Tibial artery (tissue), 4 donors: ENCODE measurements at regions not wholly inside any gene's neighbourhood (a gene's known extent, or its start where the extent isn't known, plus 50 kb on each side); places are given as distances from the start of the nearest gene placed in this dataset.

Source experiments
- DNase-seq, 2 donors: peaks; one replicate each; pipeline ENCODE4 v3.0.0-alpha.2; 2019
- H3K27ac ChIP-seq, 2 donors: fragments of 200-600 bp; sonication (generic) in 1 of 2; 1 replicate in 1 of 2; 2 replicates in 1 of 2; pipeline ENCODE4 v1.5.1; 2018 to 2019; ENCODE audit warnings: mild to moderate bottlenecking in 1 of 2
- H3K27me3 ChIP-seq, 2 donors: fragments of 200-600 bp; sonication (generic) in 1 of 2; one replicate each; pipeline versions ENCODE4 v1.5.1 to v1.6.0; 2016 to 2019
- H3K36me3 ChIP-seq, 3 donors: fragments of 200-600 bp; sonication (generic) in 2 of 3; one replicate each; pipeline ENCODE4 v1.5.1; 2016 to 2019; ENCODE audit warnings: mild to moderate bottlenecking in 2 of 3
- H3K4me1 ChIP-seq, 4 donors: fragments of 200-600 bp; sonication (generic) in 2 of 4; 1 replicate in 3 of 4; 2 replicates in 1 of 4; pipeline ENCODE4 v1.5.1; 2016 to 2019
- H3K4me3 ChIP-seq, 2 donors: fragments of 200-600 bp; sonication (generic) in 1 of 2; 1 replicate in 1 of 2; 2 replicates in 1 of 2; pipeline ENCODE4 v1.5.1; 2018 to 2019; ENCODE audit warnings: mild to moderate bottlenecking in 2 of 2
- H3K9me3 ChIP-seq, 3 donors: fragments of 200-600 bp; sonication (generic) in 1 of 3; one replicate each; pipeline ENCODE4 v1.5.1; 2016 to 2019
- CTCF ChIP-seq, 2 experiments: fragments of 200-600 bp in 1 of 2; fragments of 450-650 bp in 1 of 2; IDR thresholded peaks; one replicate each; pipeline ENCODE4 v1.5.1; 2017 to 2019; ENCODE audit warnings: antibody characterized with exemption in 2 of 2, mild to moderate bottlenecking in 1 of 2, moderate library complexity in 1 of 2
- intact Hi-C: fragments of 100-400 bp; cut with DNase I; formaldehyde crosslinking; loops from one replicate; pipeline ENCODE4 v1.15.0; 2023; ENCODE audit warnings: low total_unique reads

GRCh38 chr12:127257366-127257935 lies 1009.5 kb upstream of the TMEM132C start:
- H3K27ac ChIP-seq = no peak overlapping the region
- no peak overlapping the region for H3K4me3 ChIP-seq
- H3K9me3 ChIP-seq = no peaks in the 10 kb centered on the region
- no peaks in the 10 kb centered on the region for H3K4me1 ChIP-seq
- H3K36me3 ChIP-seq = no peaks in the 10 kb centered on the region
- no peaks in the 10 kb centered on the region for H3K27me3 ChIP-seq
- intact Hi-C loops = no loop called here
- no peak for DNase-seq
- TF ChIP-seq CTCF (IDR thresholded peaks at IDR 0.05) = no peak

GRCh38 chr12:127260531-127260930 lies 1006.4 kb upstream of the TMEM132C start:
- Histone ChIP-seq H3K4me3 (no peak overlapping the region), H3K4me1 (no peaks in the 10 kb centered on the region)
- TF ChIP-seq CTCF (IDR thresholded peaks at IDR 0.05) = no peak

GRCh38 chr12:127260999-127261398 lies 1006.0 kb upstream of the TMEM132C start:
- H3K9me3 ChIP-seq = no peaks in the 10 kb centered on the region
- intact Hi-C loops = no loop called here
- no peak overlapping the region for H3K27ac ChIP-seq
- no peaks in the 10 kb centered on the region for H3K27me3 ChIP-seq
- no peak for TF ChIP-seq CTCF (IDR thresholded peaks at IDR 0.05)
- DNase-seq = no peak
- H3K36me3 ChIP-seq = no peaks in the 10 kb centered on the region
- H3K4me1 ChIP-seq = no peaks in the 10 kb centered on the region
- H3K4me3 ChIP-seq = no peak overlapping the region

More at GRCh38 chr12:127260531-127260930, 1006.4 kb upstream of the TMEM132C start:
- H3K9me3 ChIP-seq = no peaks in the 10 kb centered on the region
- no peak overlapping the region for H3K27ac ChIP-seq
- intact Hi-C loops = no loop called here
- H3K27me3 ChIP-seq = no peaks in the 10 kb centered on the region
- no peak for DNase-seq
- no peaks in the 10 kb centered on the region for H3K36me3 ChIP-seq

GRCh38 chr12:127262615-127263014 lies 1004.4 kb upstream of the TMEM132C start:
- Histone ChIP-seq H3K9me3 (no peaks in the 10 kb centered on the region), H3K4me1 (no peaks in the 10 kb centered on the region), H3K27ac (no peak overlapping the region), H3K36me3 (no peaks in the 10 kb centered on the region), H3K4me3 (no peak overlapping the region), H3K27me3 (no peaks in the 10 kb centered on the region)
- no peak for TF ChIP-seq CTCF (IDR thresholded peaks at IDR 0.05)
- intact Hi-C loops = no loop called here
- DNase-seq = no peak

GRCh38 chr12:127263621-127264020 lies 1003.3 kb upstream of the TMEM132C start:
- TF ChIP-seq CTCF (IDR thresholded peaks at IDR 0.05) = no peak
- H3K4me3 ChIP-seq = no peak overlapping the region
- DNase-seq = no peak
- H3K36me3 ChIP-seq = no peaks in the 10 kb centered on the region
- no peak overlapping the region for H3K27ac ChIP-seq
- no peaks in the 10 kb centered on the region for H3K4me1 ChIP-seq
- H3K27me3 ChIP-seq = no peaks in the 10 kb centered on the region
- intact Hi-C loops = no loop called here
- H3K9me3 ChIP-seq = no peaks in the 10 kb centered on the region

- Histone ChIP-seq H3K9me3 (no peaks in the 10 kb centered on the region), H3K4me3 (no peak overlapping the region), H3K27me3 (no peaks in the 10 kb centered on the region), H3K36me3 (no peaks in the 10 kb centered on the region), H3K27ac (no peak overlapping the region), H3K4me1 (no peaks in the 10 kb centered on the region)
- intact Hi-C loops = no loop called here
- TF ChIP-seq CTCF (IDR thresholded peaks at IDR 0.05) = no peak
- no peak for DNase-seq
Measured at GRCh38 chr12:127267128-127267527, 999.8 kb upstream of the TMEM132C start.
